GM18519 (cell line): ENCODE measurements at regions not wholly inside any gene's neighbourhood (a gene's known extent, or its start where the extent isn't known, plus 50 kb on each side); places are given as distances from the start of the nearest gene placed in this dataset.

Experiments used
- ATAC-seq: cut with Tn5 transposase; IDR thresholded peaks from one replicate; pipeline ENCODE4 v1.9.1; 2021; ENCODE audit warnings: mild to moderate bottlenecking, moderate library complexity; ENCODE audit not compliant: unreplicated experiment, low FRiP score

- ATAC-seq, result peak; percentile 36
Measured at GRCh38 chr3:5426094-5426883, 238.8 kb downstream of the EDEM1 start.

- ATAC-seq, result no peak
Measured at GRCh38 chr3:5427021-5427420, 239.5 kb downstream of the EDEM1 start.

GRCh38 chr3:5427938-5428337, 240.4 kb downstream of the EDEM1 start:
- ATAC-seq, result no peak

- ATAC-seq, result peak; percentile 90
Measured at GRCh38 chr3:5428607-5429516, 241.4 kb downstream of the EDEM1 start.

GRCh38 chr3:5429517-5429890, 242.0 kb downstream of the EDEM1 start:
- ATAC-seq, result no peak

GRCh38 chr3:5430701-5431100, 243.2 kb downstream of the EDEM1 start:
- ATAC-seq, result no peak

GRCh38 chr3:5431146-5431545, 243.6 kb downstream of the EDEM1 start:
- no peak for ATAC-seq

GRCh38 chr3:5431811-5432378, 244.4 kb downstream of the EDEM1 start:
- ATAC-seq, result no peak

- no peak for ATAC-seq
Measured at GRCh38 chr3:5437296-5437782, 249.8 kb downstream of the EDEM1 start.

- no peak for ATAC-seq
Measured at GRCh38 chr3:5437783-5438323, 250.3 kb downstream of the EDEM1 start.

- ATAC-seq, result no peak
Measured at GRCh38 chr3:5441401-5441800, 253.9 kb downstream of the EDEM1 start.

- no peak for ATAC-seq
Measured at GRCh38 chr3:5442106-5442785, 254.7 kb downstream of the EDEM1 start.

GRCh38 chr3:5442786-5443138, 255.3 kb downstream of the EDEM1 start:
- no peak for ATAC-seq

- no peak for ATAC-seq
Measured at GRCh38 chr3:5444253-5444652, 256.7 kb downstream of the EDEM1 start.

- ATAC-seq, result no peak
Measured at GRCh38 chr3:5445676-5446201, 258.2 kb downstream of the EDEM1 start.

GRCh38 chr3:5448246-5448645, 260.7 kb downstream of the EDEM1 start:
- ATAC-seq, result no peak

- no peak for ATAC-seq
Measured at GRCh38 chr3:5448816-5449215, 261.3 kb downstream of the EDEM1 start.

GRCh38 chr3:5456199-5456598, 268.7 kb downstream of the EDEM1 start:
- peak; percentile 89 for ATAC-seq

GRCh38 chr3:5458526-5458925, 271.0 kb downstream of the EDEM1 start:
- no peak for ATAC-seq

GRCh38 chr3:5462086-5462485, 274.6 kb downstream of the EDEM1 start:
- no peak for ATAC-seq
